Spleen (tissue), 3 donors: ENCODE measurements at regions not wholly inside any gene's neighbourhood (a gene's known extent, or its start where the extent isn't known, plus 50 kb on each side); places are given as distances from the start of the nearest gene placed in this dataset.

Experiments used
- POLR2A ChIP-seq, 3 donors: fragments of 450-650 bp; IDR thresholded peaks; one replicate each; pipeline ENCODE4 v1.5.1; 2017; ENCODE audit warnings: antibody characterized with exemption in 3 of 3, mild to moderate bottlenecking in 1 of 3
- POLR2AphosphoS5 ChIP-seq, 3 donors: sonication (generic); formaldehyde crosslinking; IDR thresholded peaks; one replicate each; pipeline ENCODE4 v1.5.1; 2017; ENCODE audit warnings: antibody characterized with exemption in 3 of 3

- TF ChIP-seq POLR2A (IDR thresholded peaks at IDR 0.05) (no peak), POLR2AphosphoS5 (IDR thresholded peaks at IDR 0.05) (no peak)
These were observed 72.0 kb upstream of the SMNDC1 start for GRCh38 chr10:110376767-110377160.
